ENCODE measurements at regions not wholly inside any gene's neighbourhood (a gene's known extent, or its start where the extent isn't known, plus 50 kb on each side); places are given as distances from the start of the nearest gene placed in this dataset.
"Not testable (repeated sequence)": the region's sequence is repeated elsewhere in the genome, so short reads cannot be mapped to it uniquely, and the experiment has no call there.

GRCh38 chr20:50333131-50333670 lies 142.6 kb downstream of the CEBPB start:
- TF ChIP-seq CTCF (IDR thresholded peaks at IDR 0.05) = no peak
- TF ChIP-seq POLR2A (IDR thresholded peaks at IDR 0.05) = no peak
- WGBS, 4 donors = 81 to 91% (median 86%) methylated on average over 5 to 6 of the region's 6 CpGs
- intact Hi-C loops (cut with DNase I) = no loop called here
- no peaks in the 10 kb centered on the region for H3K9me3 ChIP-seq (replicated peaks in 1 of 3)
- DNase-seq = peak in 1 of 7 donors; percentile 6
- H3K27ac ChIP-seq = peak overlapping the region in 4 of 5 donors; percentile 44 to 84 (median 78)
- H3K27me3 ChIP-seq = no peaks in the 10 kb centered on the region
- no peak overlapping the region for H3K4me3 ChIP-seq
- no peaks in the 10 kb centered on the region for H3K36me3 ChIP-seq (replicated peaks in 1 of 2)
- peaks cover 9 to 19% of the 10 kb centered on the region in 2 donors for H3K4me1 ChIP-seq (replicated peaks in 1 of 2)

GRCh38 chr20:50333812-50334211 lies 143.2 kb downstream of the CEBPB start:
- DNase-seq = peak; percentile 63 to 89 (median 83)
- TF ChIP-seq POLR2A (IDR thresholded peaks at IDR 0.05) = peak in 1 of 2 donors; percentile 43
- peak in 1 of 6 experiments; percentile 19 for TF ChIP-seq CTCF (IDR thresholded peaks at IDR 0.05)
- 34 to 46% (median 45%) methylated on average over 8 of the region's 8 CpGs for WGBS, 4 donors
- Histone ChIP-seq H3K36me3 (replicated peaks in 1 of 2) (no peaks in the 10 kb centered on the region), H3K4me3 (no peak overlapping the region), H3K27me3 (no peaks in the 10 kb centered on the region), H3K27ac (peak overlapping the region; percentile 44 to 84 (median 78)), H3K4me1 (replicated peaks in 1 of 2) (peaks cover 15 to 23% of the 10 kb centered on the region in 2 donors), H3K9me3 (replicated peaks in 1 of 3) (no peaks in the 10 kb centered on the region)
- intact Hi-C loops (cut with DNase I) = no loop called here

GRCh38 chr20:50334512-50334911 lies 143.9 kb downstream of the CEBPB start:
- WGBS, 4 donors = 82 to 86% (median 84%) methylated on average over 6 of the region's 6 CpGs
- H3K4me3 ChIP-seq; H3K9me3 ChIP-seq (replicated peaks in 1 of 3); intact Hi-C loops (cut with DNase I); H3K27me3 ChIP-seq; H3K36me3 ChIP-seq (replicated peaks in 1 of 2): not testable (repeated sequence)
- Histone ChIP-seq H3K27ac (peak overlapping the region; percentile 44 to 84 (median 78)), H3K4me1 (replicated peaks in 1 of 2) (peaks cover 22 to 30% of the 10 kb centered on the region in 2 donors)
- DNase-seq = peak in 1 of 7 donors; percentile 18

- no peaks in the 10 kb centered on the region for H3K9me3 ChIP-seq (replicated peaks in 1 of 3)
- WGBS, 4 donors = 17 to 22% (median 18%) methylated on average over 2 of the region's 2 CpGs
- peaks cover 23 to 33% of the 10 kb centered on the region in 2 donors for H3K4me1 ChIP-seq (replicated peaks in 1 of 2)
- H3K27me3 ChIP-seq = no peaks in the 10 kb centered on the region
- H3K27ac ChIP-seq = peak overlapping the region in 3 of 5 donors; percentile 21 to 84 (median 44)
- peak in 1 of 2 donors; percentile 38 for TF ChIP-seq POLR2A (IDR thresholded peaks at IDR 0.05)
- no peak for TF ChIP-seq CTCF (IDR thresholded peaks at IDR 0.05)
- DNase-seq = peak in 3 of 7 donors; percentile 54 to 66 (median 62)
- intact Hi-C loops (cut with DNase I) = no loop called here
- H3K4me3 ChIP-seq = no peak overlapping the region
- no peaks in the 10 kb centered on the region for H3K36me3 ChIP-seq (replicated peaks in 1 of 2)
Observed at GRCh38 chr20:50335105-50335504, 144.5 kb downstream of the CEBPB start.

- no peak overlapping the region for H3K4me3 ChIP-seq
- no peak for DNase-seq
- H3K27ac ChIP-seq = no peak overlapping the region
- 88 to 94% (median 91%) methylated on average over 7 of the region's 7 CpGs for WGBS, 4 donors
- H3K4me1 ChIP-seq (replicated peaks in 1 of 2) = peaks cover 23 to 33% of the 10 kb centered on the region in 2 donors
- TF ChIP-seq POLR2A (IDR thresholded peaks at IDR 0.05) (no peak), CTCF (IDR thresholded peaks at IDR 0.05) (no peak)
- H3K27me3 ChIP-seq = no peaks in the 10 kb centered on the region
- no peaks in the 10 kb centered on the region for H3K9me3 ChIP-seq (replicated peaks in 1 of 3)
- no peaks in the 10 kb centered on the region for H3K36me3 ChIP-seq (replicated peaks in 1 of 2)
- intact Hi-C loops (cut with DNase I) = no loop called here
Observed at GRCh38 chr20:50335866-50336265, 145.2 kb downstream of the CEBPB start.

Measured in adrenal gland (tissue), 9 donors.